KBM-7 (cell line): ENCODE measurements at regions not wholly inside any gene's neighbourhood (a gene's known extent, or its start where the extent isn't known, plus 50 kb on each side); places are given as distances from the start of the nearest gene placed in this dataset.
"Not testable (repeated sequence)": the region's sequence is repeated elsewhere in the genome, so short reads cannot be mapped to it uniquely, and the experiment has no call there.

ENCODE experiments used
- DNase-seq: peaks from one replicate; pipeline ENCODE4 v3.0.0-alpha.2; 2015
- in situ Hi-C: fragments of 300-500 bp; cut with MboI; formaldehyde crosslinking; loops from 2 replicates; pipeline ENCODE4 v1.14.3; 2020; ENCODE audit warnings: low sequenced_read_pairs, low pct_unique_long_range_greater_than_20kb, mixed read lengths

DNA sequence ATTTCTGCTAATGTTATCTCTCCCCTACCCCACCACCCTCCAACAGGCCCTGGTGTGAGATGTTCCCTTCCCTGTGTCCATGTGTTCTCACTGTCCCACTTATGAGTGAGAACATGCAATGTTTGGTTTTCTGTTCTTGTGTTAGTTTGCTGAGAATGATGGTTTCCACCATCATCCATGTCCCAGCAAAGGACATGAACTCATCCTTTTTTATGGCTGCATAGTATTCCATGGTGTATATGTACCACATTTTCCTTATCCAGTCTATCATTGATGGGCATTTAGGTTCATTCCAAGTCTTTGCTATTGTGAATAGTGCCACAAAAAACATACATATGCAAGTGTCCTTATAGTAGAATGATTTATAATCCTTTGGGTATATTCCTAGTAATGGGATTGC is 104.5 kb downstream of the ZNF33B start:
- DNase-seq, in situ Hi-C loops: not testable (repeated sequence)

DNA sequence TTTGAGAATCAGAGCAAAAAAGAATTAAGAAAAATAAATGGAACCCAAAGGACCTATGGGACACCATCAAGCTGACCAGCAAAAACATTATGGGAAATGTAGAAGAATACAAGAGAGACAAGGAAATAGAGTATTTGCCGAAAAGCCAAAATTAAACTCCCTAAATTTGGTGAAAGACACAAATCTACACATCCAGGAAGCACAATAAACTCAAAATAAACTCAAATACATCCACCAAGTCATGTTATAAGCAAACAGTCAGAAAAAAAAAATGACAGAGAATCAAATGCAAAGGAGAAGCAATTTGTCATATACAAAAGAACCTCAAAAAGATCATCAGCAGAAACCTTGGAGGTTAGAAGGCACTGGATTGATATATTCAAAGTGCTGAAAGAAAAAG is 105.4 kb downstream of the ZNF33B start:
- no peak for DNase-seq
- in situ Hi-C loops = no loop called here

DNA sequence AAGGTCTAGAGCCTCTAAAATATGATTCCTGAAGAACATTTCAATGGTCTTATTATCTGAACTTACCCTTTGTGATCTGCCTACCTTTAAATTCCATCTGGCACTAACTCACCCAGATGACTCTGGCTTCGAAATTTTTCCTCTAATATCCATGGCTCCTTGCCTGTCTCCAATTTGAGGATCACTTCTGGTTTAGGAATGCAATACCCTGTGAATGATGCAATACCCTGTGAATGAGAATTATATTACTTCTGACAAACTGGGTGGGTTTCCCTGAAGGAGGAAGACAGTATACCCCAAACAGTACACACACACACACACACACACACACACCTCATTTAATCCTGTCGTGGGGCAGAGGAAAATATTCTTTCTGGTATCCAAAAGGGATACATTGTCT is 115.3 kb downstream of the ZNF33B start:
- in situ Hi-C loops = no loop called here
- DNase-seq = no peak

DNA sequence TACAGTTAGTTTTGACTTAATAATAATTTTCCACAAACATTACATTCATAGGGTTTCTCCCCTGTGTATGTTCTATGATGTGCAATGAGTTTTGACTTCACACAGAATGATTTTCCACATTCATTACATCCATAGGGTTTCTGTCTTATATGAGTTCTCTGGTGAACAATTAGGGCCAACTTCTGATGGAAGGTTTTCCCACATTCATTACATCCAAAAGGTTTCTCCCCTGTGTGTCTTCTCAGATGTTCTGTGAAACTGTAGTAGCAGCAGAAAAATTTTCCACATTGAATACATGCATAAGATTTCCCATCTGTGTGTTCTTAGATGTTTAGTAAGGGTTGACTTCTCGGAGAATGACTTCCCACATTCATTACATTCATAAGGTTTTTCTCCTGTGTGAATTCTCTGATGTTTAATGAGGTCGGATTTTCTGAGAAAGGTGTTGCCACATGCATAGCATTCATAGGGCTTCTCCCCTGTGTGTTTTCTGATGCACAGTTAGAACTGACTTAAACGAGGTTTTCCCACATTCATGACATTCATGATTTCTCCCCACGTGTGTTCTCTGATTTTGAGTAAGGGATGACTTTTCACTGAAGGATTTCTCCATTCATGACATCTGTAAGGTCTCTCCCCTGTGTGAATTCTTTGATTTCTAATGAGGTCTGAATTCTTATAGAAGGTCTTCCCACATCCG is 118.5 kb downstream of the ZNF33B start:
- in situ Hi-C loops = no loop called here

DNA sequence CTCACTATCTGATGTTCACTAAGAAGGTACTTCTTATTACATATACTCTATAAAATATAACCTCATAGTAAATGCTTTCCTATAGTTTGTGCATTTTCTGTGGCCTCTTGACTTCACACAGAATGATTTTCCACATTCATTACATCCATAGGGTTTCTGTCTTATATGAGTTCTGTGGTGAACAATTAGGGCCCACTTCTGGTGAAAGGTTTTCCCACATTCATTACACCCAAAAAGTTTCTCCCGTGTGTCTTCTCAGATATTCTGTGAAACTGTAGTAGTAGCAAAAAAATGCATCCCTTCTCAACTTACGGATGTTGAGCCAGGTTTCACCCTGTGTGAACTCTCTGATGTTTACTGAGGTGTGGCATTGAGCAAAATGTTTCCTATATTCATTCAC is 119.3 kb downstream of the ZNF33B start:
- no peak for DNase-seq
- in situ Hi-C loops = no loop called here

More for the DNA sequence above, 118.5 kb downstream of the ZNF33B start:
- DNase-seq = peak; percentile 11

DNA sequence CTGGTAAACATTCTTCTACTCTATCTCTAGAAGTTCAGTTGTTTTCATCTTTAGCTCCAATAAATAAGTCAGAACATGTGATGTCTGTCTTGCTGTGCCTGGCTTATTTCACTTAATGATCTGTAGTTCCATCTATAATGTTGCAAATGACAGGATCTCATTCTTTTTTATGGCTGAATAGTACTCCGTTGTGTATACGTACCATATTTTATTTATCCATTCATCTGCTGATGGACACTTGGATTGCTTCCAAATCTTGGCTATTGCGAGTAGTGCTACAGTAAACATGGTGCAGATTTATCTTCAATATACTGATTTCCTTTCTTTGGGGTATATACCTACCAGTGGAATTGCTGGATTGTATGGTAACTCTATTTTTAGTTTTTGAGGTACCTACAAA is 124.4 kb downstream of the ZNF33B start:
- in situ Hi-C loops = no loop called here
- DNase-seq = no peak

DNA sequence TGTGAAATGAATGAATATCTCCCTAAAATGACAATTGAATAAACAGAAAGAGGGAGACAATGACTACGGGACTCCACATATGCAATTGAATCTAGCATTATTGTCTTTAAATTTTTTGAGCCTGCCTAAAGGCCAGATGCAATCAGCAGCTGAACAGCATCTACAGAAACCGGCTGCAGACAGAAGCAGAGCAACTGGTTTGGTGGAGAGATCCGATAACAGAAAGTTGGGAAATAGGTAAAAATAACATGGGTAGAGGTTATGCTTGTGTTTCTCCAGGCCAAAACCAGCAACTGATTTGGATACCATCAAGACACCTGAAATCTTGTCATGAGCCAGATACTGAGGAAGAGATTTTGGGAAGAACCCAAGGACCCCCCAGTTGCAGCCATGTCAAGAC is 146.6 kb downstream of the ZNF33B start:
- in situ Hi-C loops = no loop called here
- no peak for DNase-seq

DNA sequence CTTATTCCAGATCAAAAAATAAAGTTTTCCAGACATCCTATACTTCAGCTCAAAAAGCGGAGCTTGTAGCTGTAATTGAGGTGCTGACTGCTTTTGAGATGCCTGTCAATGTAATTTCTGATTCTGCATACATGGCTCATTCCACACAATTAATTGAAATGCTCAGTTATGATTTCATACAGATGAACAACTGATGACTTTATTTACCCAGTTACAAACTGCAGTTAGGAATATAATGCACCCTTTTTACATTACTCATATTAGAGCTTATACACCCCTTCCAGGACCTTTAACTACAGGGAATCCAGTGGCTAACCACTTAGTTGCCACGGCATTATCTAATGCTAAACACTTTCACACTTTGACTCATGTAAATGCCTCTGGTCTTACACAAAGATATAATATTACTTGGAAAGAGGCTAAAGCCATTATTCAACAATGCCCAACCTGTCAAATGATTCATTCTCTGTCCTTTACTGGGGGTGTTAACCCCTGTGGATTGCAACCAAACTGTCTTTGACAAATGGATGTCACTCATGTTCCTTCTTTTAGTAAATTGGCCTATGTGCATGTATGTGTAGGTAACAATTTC is 147.3 kb downstream of the ZNF33B start:
- DNase-seq = no peak
- in situ Hi-C loops = no loop called here

DNA sequence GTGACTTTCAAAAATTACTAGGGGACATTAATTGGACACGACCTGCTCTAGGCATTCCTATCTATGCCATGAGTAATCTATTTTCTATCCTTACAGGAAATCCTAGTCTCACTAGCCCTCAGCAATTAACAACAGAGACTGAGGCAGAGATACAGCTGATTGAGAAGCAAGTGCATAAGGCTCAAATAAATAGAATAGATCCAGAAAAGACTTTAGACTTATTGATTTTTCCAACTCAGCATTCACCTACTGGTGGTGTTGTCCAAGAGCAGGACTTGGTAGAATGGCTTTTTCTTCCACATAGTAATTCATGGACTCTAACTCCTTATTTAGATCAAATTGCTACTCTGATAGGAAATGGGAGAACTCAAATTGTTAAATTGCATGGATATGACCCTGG is 148.0 kb downstream of the ZNF33B start:
- DNase-seq = no peak
- in situ Hi-C loops = no loop called here

DNA sequence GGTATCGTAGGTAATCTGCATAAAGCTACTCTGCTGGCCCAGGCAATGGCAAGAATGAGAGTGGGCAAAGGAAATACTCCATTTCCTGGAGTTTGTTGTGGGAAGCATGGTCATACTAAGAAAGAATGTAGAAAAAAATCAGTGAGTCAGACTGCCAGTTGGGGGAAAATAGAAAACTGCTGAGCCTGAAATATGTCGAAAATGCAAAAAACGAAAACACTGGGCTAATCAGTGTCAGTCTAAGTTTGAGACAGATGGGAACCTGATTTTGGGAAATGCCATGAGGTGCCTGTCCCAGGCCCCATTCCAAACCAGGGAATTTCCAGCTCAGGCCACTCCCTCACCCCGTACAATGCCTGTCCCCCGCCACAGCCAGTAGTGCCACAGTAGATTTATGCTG is 150.0 kb downstream of the ZNF33B start:
- DNase-seq = no peak
- in situ Hi-C loops = no loop called here

DNA sequence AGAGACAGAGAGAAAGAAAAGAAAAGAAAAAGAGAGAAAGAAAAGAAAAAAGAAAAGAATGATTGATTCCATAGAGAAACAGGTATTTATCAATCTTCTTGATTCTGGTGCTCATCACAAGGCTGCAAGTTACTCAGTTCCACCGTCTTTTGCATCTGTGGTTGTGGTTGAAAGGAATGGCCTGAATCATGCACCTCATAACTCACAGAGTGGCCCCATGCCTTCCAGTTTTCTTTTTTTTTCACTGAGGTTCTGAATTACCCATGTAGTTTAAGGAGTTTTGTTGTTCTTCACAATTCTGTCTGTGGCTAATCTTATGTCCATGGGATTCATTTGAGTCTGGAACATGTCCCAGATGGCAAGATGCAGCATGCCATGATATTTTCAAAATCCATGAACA is 156.0 kb downstream of the ZNF33B start:
- in situ Hi-C loops = no loop called here
- no peak for DNase-seq

DNA sequence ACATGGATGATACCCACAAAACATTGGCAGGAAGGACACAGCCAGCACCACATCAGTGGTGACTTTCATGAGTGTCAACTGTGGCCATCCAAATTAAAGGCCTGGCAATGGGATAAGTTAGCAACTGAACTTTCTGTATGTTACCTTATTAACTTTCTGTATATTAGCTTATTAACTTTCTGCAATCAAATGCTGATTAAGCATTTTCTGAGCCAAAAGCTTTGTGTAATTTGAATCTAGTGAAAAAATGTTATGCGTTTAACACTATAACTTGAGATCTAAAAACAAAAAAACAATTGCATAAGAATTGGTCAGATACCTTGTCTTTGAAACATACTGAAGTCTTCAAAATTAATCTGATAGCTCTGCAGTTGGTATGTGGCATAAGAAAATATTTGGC is 159.3 kb downstream of the ZNF33B start:
- no peak for DNase-seq
- in situ Hi-C loops = no loop called here

DNA sequence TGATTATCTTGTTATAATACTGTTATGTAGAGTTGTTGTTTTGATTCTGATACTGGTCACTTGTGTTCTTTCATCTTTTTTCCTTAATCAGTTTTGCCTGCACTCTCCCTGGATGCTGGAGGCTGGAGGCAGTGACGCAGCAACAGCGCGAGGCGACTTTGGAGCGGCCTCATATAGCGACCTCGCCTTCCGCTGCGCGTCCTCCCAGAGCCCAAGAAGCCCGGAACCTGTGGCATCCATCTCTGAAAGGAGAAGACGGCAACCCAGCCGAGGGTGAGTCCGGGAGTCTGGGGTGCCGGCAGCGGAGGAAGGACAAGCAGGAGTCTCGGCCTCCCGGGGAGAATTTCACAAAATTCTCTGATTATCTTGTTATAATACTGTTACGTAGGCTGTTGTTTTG is 161.2 kb downstream of the ZNF33B start:
- DNase-seq = no peak
- in situ Hi-C loops = no loop called here

DNA sequence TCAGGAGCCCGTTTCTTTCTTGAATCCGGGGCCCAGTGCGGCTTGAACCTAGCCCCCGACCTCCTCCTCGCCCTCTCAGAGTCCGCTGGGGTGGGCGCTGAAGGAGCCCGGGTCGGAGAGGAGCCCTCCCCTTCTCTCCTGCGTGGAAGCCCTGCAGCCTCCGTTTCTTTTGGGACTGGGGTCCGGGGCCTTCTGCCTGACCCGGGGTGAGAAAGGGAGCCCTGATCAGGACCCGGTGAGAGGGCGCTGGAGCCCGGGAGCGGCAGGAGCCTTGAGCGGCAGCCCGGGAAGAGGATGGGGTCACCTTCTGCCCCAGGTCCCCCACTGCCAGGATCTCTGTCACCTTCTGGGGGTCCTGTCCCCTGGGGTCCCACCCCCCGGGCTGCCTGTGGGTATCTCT is 162.3 kb downstream of the ZNF33B start:
- in situ Hi-C loops = no loop called here
- no peak for DNase-seq

DNA sequence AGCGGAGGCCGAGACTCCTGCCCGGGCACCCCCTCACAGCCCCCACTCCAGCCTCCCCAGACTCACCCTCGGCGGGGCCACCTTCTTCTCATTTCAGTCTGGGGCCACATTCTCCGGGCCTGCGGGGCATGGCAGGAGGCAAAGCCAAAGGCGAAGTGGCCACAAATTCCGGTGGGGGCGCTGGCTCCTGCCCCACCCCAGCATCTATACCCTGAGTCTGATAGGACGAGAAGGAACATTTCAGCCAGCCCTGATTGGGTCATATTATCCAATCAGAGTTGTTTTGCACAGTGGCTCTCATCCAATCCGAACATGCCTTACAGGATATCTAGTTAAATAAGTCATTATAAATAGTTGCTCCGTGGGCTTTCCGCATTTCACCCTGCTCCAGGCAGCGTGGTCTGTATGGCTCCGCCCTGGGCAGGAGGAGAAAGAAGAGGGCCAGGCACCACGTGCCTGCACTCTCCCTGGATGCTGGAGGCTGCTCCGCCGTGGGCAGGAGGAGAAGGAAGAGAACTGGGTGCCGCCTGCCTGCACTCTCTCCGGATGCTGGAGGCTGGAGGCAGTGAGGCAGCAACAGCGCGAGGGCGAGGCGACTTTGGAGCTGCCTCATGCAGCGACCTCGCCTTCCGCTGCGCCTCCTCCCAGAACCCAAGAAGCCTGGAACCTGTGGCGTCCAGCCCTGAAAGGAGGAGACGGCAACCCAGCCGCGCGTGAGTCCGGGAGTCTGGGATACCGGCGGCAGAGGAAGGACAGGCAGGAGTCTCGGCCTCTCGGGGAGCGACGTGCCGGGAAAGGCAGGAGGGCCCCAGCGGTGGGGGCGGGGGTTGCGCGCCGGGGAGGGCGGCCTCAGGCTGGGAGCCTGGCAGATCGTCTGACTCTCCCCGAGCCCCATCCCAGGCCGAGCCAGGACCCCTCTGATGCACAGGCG is 162.9 kb downstream of the ZNF33B start:
- DNase-seq = no peak
- in situ Hi-C loops = no loop called here

DNA sequence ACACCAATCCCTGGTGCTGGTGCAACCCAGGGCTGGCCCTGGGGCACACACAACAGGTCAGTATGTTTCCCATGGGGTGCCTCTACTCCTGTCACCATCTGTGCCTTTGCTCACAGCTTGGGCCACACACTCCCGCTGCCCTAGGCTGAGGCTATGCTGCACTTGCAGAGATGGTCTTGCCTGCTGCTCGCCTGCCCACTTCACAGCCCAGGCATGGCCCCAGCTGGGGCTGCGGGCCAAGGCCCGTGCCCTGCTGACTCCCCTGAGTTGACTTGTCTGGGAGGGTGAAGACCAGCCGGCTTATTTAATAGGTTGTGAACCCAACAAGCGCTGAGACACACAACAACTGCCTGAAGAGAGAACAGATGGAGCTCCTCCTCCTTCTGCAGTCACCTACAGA is 184.1 kb downstream of the ZNF33B start:
- in situ Hi-C loops = no loop called here
- DNase-seq = no peak

DNA sequence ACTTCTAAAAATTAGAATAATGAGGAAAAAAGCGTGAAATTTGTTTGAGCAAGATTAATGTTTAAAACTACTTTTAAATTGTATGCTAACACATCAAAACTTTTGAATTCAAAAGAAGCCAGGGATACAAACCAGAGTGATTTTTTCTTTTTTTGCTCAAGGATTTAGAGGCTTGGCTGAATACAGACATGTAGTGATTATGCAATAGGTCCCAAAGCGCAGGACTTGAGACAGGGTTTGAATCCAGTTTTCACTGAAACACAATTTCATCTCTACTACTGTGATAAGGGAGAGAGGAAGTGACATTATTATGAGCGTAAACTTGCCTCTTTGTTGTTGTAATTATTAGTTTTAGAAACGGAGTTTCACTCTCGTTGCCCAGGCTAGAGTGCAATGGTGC is 207.3 kb downstream of the ZNF33B start:
- in situ Hi-C loops = no loop called here
- DNase-seq = no peak

DNA sequence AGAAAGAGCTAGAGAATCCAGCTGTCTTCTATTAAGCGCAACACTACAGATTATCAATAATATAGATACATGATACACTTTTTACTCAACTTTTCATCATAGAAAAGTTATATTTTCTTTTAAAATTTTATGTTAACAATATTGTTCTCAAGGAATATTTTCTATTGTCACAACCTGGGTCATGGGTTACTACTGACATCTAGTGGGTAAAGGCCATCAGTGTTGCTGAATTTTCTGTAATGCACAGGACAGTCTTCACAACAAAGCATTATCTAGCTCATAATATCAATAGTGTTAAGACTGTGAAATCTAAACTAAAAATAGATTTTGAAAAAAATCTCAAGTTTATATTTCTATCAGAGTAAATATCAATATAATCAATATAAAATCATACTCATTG is 209.8 kb downstream of the ZNF33B start:
- in situ Hi-C loops = no loop called here
- peak; percentile 27 for DNase-seq

DNA sequence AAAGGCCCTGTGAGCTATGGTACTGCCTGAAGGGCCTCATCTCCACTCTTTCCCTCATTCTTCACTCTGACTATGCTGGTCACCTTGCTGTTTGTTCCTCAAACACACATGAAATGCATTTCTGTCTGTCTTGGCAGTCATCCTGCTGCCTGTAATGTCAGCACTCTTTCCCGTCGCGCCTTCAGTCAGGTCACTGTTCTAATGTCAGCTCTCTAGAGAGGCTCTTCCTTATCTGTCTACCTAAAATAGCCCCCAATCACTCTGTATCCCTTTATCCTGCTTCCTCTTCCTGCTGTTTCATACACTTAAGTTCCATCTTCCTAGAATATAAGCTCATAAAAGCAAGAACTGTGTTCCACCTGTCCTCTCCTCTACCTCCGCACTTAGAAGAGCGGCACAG is 215.5 kb downstream of the ZNF33B start:
- DNase-seq = no peak
- in situ Hi-C loops = no loop called here

DNA sequence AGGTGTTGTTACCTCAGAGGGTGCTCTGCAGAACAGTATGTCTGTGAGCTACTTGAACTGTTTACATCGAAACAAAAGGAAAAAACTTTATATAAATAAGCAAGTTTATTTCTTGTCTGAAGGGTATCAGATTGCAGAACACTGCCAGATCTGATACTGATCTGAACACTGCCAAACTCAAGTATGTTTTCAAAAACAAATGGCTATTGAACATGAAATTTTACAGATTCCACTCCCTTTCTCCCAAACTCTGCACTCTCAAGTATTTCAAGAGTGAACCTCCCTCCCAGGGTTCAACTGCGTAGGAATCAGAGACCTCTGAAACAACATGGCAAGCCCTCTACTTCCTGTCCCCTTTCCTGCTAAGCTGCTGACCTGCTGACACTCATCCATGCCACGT is 216.6 kb downstream of the ZNF33B start:
- in situ Hi-C loops = no loop called here
- no peak for DNase-seq
